H1 (cell line): ENCODE measurements at regions not wholly inside any gene's neighbourhood (a gene's known extent, or its start where the extent isn't known, plus 50 kb on each side); places are given as distances from the start of the nearest gene placed in this dataset.

Source experiments
- CTCF ChIA-PET: fragments of 300-600 bp; sonication (Branson Sonifier 250); formaldehyde crosslinking; loops from one replicate; lab custom pipeline; 2021; ENCODE audit not compliant: partially characterized antibody; lab: Charles Lee
- POLR2A ChIA-PET: fragments of 300-600 bp; sonication (Branson Sonifier 250); formaldehyde crosslinking; loops from one replicate; lab custom pipeline; 2021; ENCODE audit warnings: inconsistent platforms; ENCODE audit not compliant: partially characterized antibody; lab: Charles Lee
- DNase-seq, 2 experiments: peaks; one replicate each; pipeline versions ENCODE4 v3.0.0 to v3.0.0-alpha.2; 2010 to 2022; ENCODE audit warnings: low spot score in 2 of 2, low read depth in 1 of 2, mixed read lengths in 1 of 2
- FAIRE-seq: peaks from 2 replicates; lab custom pipeline; 2011; peaks lifted over from hg19 to GRCh38; lab: Jason Lieb, UNC
- H2AFZ ChIP-seq: 2 replicates; pipeline ENCODE4 v1.8.1; 2012; ENCODE audit warnings: low read length, inconsistent platforms
- H2AK5ac ChIP-seq: 2 replicates; pipeline ENCODE4 v1.6.1; 2013; ENCODE audit warnings: low read depth, low read length
- H2BK120ac ChIP-seq: replicated peaks from 2 replicates; pipeline ENCODE3; 2013; ENCODE audit warnings: low read depth, low read length, inconsistent platforms
- H2BK12ac ChIP-seq: 2 replicates; pipeline ENCODE4 v1.6.1; 2013; ENCODE audit warnings: low read depth, low read length
- H2BK15ac ChIP-seq: 2 replicates; pipeline ENCODE4 v1.6.1; 2013; ENCODE audit warnings: low read length
- H2BK20ac ChIP-seq: 2 replicates; pipeline ENCODE4 v1.6.1; 2013; ENCODE audit warnings: low read length
- H2BK5ac ChIP-seq: 2 replicates; pipeline ENCODE4 v1.6.1; 2013; ENCODE audit warnings: low read depth, low read length
- H3K14ac ChIP-seq: 2 replicates; pipeline ENCODE4 v1.6.1; 2013; ENCODE audit warnings: inconsistent platforms; ENCODE audit not compliant: insufficient read length
- H3K18ac ChIP-seq: 2 replicates; pipeline ENCODE4 v1.6.1; 2013; ENCODE audit warnings: low read length; ENCODE audit errors: extremely low read depth
- H3K23ac ChIP-seq: 2 replicates; pipeline ENCODE4 v1.6.1; 2013; ENCODE audit warnings: inconsistent platforms; ENCODE audit not compliant: insufficient read length
- H3K23me2 ChIP-seq: 2 replicates; pipeline ENCODE4 v1.6.1; 2013; ENCODE audit warnings: low read depth, low read length
- H3K27ac ChIP-seq: 2 replicates; pipeline ENCODE4 v1.6.1; 2011; ENCODE audit warnings: low read depth, low read length, inconsistent platforms
- H3K27me3 ChIP-seq, 4 experiments: replicated peaks in 1 of 4; 1 replicate in 1 of 4; 2 replicates in 3 of 4; pipeline versions ENCODE4 v1.6.1 to v1.8.1; 2011 to 2013; ENCODE audit warnings: low read length in 3 of 4, mild to moderate bottlenecking in 3 of 4, inconsistent platforms in 2 of 4, mixed read lengths in 2 of 4, moderate library complexity in 1 of 4; ENCODE audit not compliant: control insufficient read depth in 3 of 4, insufficient read depth in 3 of 4; ENCODE audit errors: extremely low read depth in 1 of 4
- H3K36me3 ChIP-seq, 4 experiments: 2 replicates each; pipeline versions ENCODE4 v1.6.1 to v1.8.1; 2011 to 2013; ENCODE audit warnings: mild to moderate bottlenecking in 4 of 4, low read length in 3 of 4, moderate library complexity in 2 of 4, control low read depth in 1 of 4, inconsistent platforms in 1 of 4; ENCODE audit not compliant: insufficient read depth in 4 of 4, control insufficient read depth in 2 of 4
- H3K4ac ChIP-seq: replicated peaks from 2 replicates; pipeline ENCODE3; 2013; ENCODE audit warnings: low read length, low read depth, mixed read lengths, inconsistent platforms; ENCODE audit not compliant: insufficient read length
- H3K4me1 ChIP-seq, 4 experiments: replicated peaks in 1 of 4; 1 replicate in 1 of 4; 2 replicates in 3 of 4; pipeline versions ENCODE4 v1.6.1 to v1.8.1; 2011 to 2013; ENCODE audit warnings: low read length in 3 of 4, inconsistent platforms in 2 of 4, mixed read lengths in 1 of 4; ENCODE audit not compliant: insufficient read depth in 4 of 4, control insufficient read depth in 3 of 4
- H3K4me2 ChIP-seq, 2 experiments: 2 replicates each; pipeline versions ENCODE4 v1.6.1 to v1.8.1; 2011 to 2013; ENCODE audit warnings: low read depth in 2 of 2, low read length in 2 of 2, control low read depth in 1 of 2, inconsistent platforms in 1 of 2, mild to moderate bottlenecking in 1 of 2; ENCODE audit not compliant: insufficient read depth in 1 of 2
- H3K4me3 ChIP-seq, 4 experiments: fragments of 200-600, 300-600 bp in 1 of 4; sonication (generic), shearing (Covaris generic), sonication (Bioruptor Twin) in 1 of 4; 2 replicates each; pipeline versions ENCODE4 v1.5.1 to v1.8.1; 2011 to 2016; ENCODE audit warnings: low read length in 4 of 4, low read depth in 3 of 4, control low read depth in 2 of 4, inconsistent platforms in 2 of 4, mild to moderate bottlenecking in 2 of 4, mixed read lengths in 1 of 4, moderate library complexity in 1 of 4; ENCODE audit not compliant: insufficient read depth in 2 of 4; ENCODE audit errors: extremely low read depth in 1 of 4
- H3K56ac ChIP-seq: replicated peaks from 2 replicates; pipeline ENCODE3; 2013; ENCODE audit warnings: low read depth, mild to moderate bottlenecking, mixed read lengths, low read length, inconsistent platforms; ENCODE audit not compliant: insufficient read length
- H3K79me1 ChIP-seq: 2 replicates; pipeline ENCODE4 v1.6.1; 2013; ENCODE audit warnings: low read depth, low read length, control low read depth
- H3K79me2 ChIP-seq, 2 experiments: 2 replicates each; pipeline versions ENCODE4 v1.6.1 to v1.8.1; 2012 to 2013; ENCODE audit warnings: low read length in 2 of 2, mild to moderate bottlenecking in 2 of 2, inconsistent platforms in 1 of 2; ENCODE audit not compliant: insufficient read depth in 2 of 2, control insufficient read depth in 1 of 2
- H3K9ac ChIP-seq, 4 experiments: replicated peaks in 1 of 4; 1 replicate in 1 of 4; 2 replicates in 3 of 4; pipeline versions ENCODE4 v1.6.1 to v1.8.1; 2011 to 2013; ENCODE audit warnings: low read depth in 3 of 4, low read length in 3 of 4, control low read depth in 2 of 4, mild to moderate bottlenecking in 2 of 4, moderate library complexity in 2 of 4, inconsistent platforms in 1 of 4; ENCODE audit errors: extremely low read depth in 1 of 4
- H3K9me3 ChIP-seq, 2 experiments: 2 replicates each; pipeline versions ENCODE4 v1.6.1 to v1.8.1; 2012 to 2013; ENCODE audit warnings: mild to moderate bottlenecking in 2 of 2, moderate library complexity in 2 of 2, control low read depth in 1 of 2, inconsistent platforms in 1 of 2, low read depth in 1 of 2, low read length in 1 of 2, mixed read lengths in 1 of 2; ENCODE audit not compliant: insufficient read depth in 2 of 2
- H4K20me1 ChIP-seq, 2 experiments: replicated peaks in 1 of 2; 2 replicates each; pipeline versions ENCODE3 to v1.8.1; 2011 to 2013; ENCODE audit warnings: inconsistent platforms in 2 of 2, low read length in 2 of 2, mild to moderate bottlenecking in 1 of 2; ENCODE audit not compliant: insufficient read depth in 2 of 2, control insufficient read depth in 1 of 2
- H4K5ac ChIP-seq: 2 replicates; pipeline ENCODE4 v1.6.1; 2013; ENCODE audit warnings: low read length, low read depth, mixed read lengths, inconsistent platforms; ENCODE audit not compliant: insufficient read length
- H4K8ac ChIP-seq: 2 replicates; pipeline ENCODE4 v1.8.0; 2013; ENCODE audit warnings: mild to moderate bottlenecking, moderate library complexity, low read length, inconsistent platforms; ENCODE audit not compliant: insufficient read depth; ENCODE audit errors: extremely low read depth
- H4K91ac ChIP-seq: replicated peaks from 2 replicates; pipeline ENCODE3; 2013; ENCODE audit warnings: low read length, mixed read lengths, inconsistent platforms; ENCODE audit not compliant: insufficient read length
- EZH2 ChIP-seq: fragments of 200-600 bp; sonication (generic); IDR thresholded peaks from 2 replicates; pipeline ENCODE4 v1.7.1; 2012; ENCODE audit warnings: low read depth, mild to moderate bottlenecking, moderate library complexity, low read length, inconsistent platforms; ENCODE audit not compliant: severe bottlenecking
- JUND ChIP-seq: IDR thresholded peaks from 2 replicates; pipeline ENCODE4 v1.6.1; 2011; ENCODE audit warnings: mild to moderate bottlenecking, improper control_type of control experiment, low read length
- NRF1 ChIP-seq: IDR thresholded peaks from 2 replicates; pipeline ENCODE4 v1.6.1; 2011; ENCODE audit warnings: mild to moderate bottlenecking, low read depth, low read length, improper control_type of control experiment
- SP4 ChIP-seq: IDR thresholded peaks from 2 replicates; pipeline ENCODE4 v1.6.1; 2012; ENCODE audit warnings: low read length, inconsistent platforms
- YY1 ChIP-seq: IDR thresholded peaks from 2 replicates; pipeline ENCODE4 v1.6.1; 2011; ENCODE audit warnings: low read depth, mild to moderate bottlenecking, low read length
- WGBS, 2 experiments: shearing (Covaris generic) in 1 of 2; methylation state at CpG; one replicate each; pipeline versions ENCODE4 v1.1.6 to v1.1.7; 2013 to 2015; ENCODE audit warnings: low lambda C conversion rate in 2 of 2, mixed read lengths in 2 of 2, inconsistent platforms in 1 of 2, low coverage in 1 of 2, missing lambda C conversion rate in 1 of 2; ENCODE audit not compliant: insufficient replicate concordance in 2 of 2, insufficient coverage in 1 of 2, insufficient read length in 1 of 2; ENCODE audit errors: extremely low coverage in 1 of 2, missing lambda C conversion rate in 1 of 2; 5-methylcytosine and 5-hydroxymethylcytosine counted together

- DNase-seq (no peak), FAIRE-seq (no peak)
- 85% methylated on average over 2 of the region's 2 CpGs; no CpG with 5 or more reads in 1 of the 2 experiments for WGBS, 2 experiments
- Histone ChIP-seq H3K36me3 (no peaks in the 10 kb centered on the region; a peak in 1 of 8 replicates), H3K27ac (no peak overlapping the region), H3K14ac (no peak overlapping the region), H2BK120ac (no peak overlapping the region), H3K4me2 (no peak overlapping the region), H4K20me1 (no peaks in the 10 kb centered on the region), H3K9ac (no peak overlapping the region), H2BK20ac (no peak overlapping the region), H3K18ac (no peak overlapping the region), H4K5ac (no peak overlapping the region), H4K8ac (no peak overlapping the region), H3K23me2 (no peaks in the 10 kb centered on the region), H2AK5ac (no peak overlapping the region), H3K9me3 (peaks cover 7 to 11% of the 10 kb centered on the region in 2 experiments), H2BK15ac (no peak overlapping the region), H3K56ac (no peak overlapping the region), H2BK5ac (no peak overlapping the region), H3K23ac (no peak overlapping the region), H3K79me1 (no peaks in the 10 kb centered on the region), H2AFZ (no peak overlapping the region), H4K91ac (no peak overlapping the region), H3K27me3 (no peaks in the 10 kb centered on the region), H3K4me1 (no peaks in the 10 kb centered on the region), H2BK12ac (no peak overlapping the region), H3K4ac (no peak overlapping the region), H3K4me3 (no peak overlapping the region), H3K79me2 (no peaks in the 10 kb centered on the region)
- POLR2A ChIA-PET: no interaction called here
- no peak for TF ChIP-seq EZH2
- TF ChIP-seq SP4: no peak
- no peak for TF ChIP-seq NRF1
- TF ChIP-seq YY1: no peak
- TF ChIP-seq JUND: no peak
- CTCF ChIA-PET: no interaction called here
Measured at GRCh38 chr13:79834876-79835275, 353.9 kb downstream of the NDFIP2 start.
